ENCODE measurements at regions not wholly inside any gene's neighbourhood (a gene's known extent, or its start where the extent isn't known, plus 50 kb on each side); places are given as distances from the start of the nearest gene placed in this dataset.

DNA sequence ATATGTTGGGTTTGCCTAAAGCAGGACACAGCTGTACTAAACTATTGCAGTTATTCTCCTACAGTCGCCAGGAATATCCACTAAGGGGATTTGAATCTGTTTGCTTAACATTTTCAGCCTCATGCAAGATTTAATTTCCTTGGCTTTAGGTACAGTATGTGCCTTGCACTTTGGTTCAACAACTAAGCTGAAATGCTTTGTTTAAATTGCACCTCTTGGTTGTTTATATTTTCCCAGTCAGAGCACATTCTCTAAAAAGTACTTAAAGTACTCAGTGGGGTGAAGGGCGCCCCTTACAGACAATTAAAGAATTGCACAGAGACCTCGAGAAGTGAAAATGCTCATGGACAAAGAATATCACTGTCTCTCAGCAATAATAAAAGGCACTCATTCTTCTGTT lies 107.8 kb upstream of the MTNR1B start:
- no peak overlapping the region for H3K27ac ChIP-seq
- H3K4me3 ChIP-seq (ENCODE audit: low read depth, low read length): no peak overlapping the region
- H3K36me3 ChIP-seq (replicated peaks): no peaks in the 10 kb centered on the region
- in situ Hi-C loops (cut with HindIII; ENCODE audit: low pct_ligation_motif_present, low sequenced_read_pairs): no loop called here
- TF ChIP-seq, protein P1, sequence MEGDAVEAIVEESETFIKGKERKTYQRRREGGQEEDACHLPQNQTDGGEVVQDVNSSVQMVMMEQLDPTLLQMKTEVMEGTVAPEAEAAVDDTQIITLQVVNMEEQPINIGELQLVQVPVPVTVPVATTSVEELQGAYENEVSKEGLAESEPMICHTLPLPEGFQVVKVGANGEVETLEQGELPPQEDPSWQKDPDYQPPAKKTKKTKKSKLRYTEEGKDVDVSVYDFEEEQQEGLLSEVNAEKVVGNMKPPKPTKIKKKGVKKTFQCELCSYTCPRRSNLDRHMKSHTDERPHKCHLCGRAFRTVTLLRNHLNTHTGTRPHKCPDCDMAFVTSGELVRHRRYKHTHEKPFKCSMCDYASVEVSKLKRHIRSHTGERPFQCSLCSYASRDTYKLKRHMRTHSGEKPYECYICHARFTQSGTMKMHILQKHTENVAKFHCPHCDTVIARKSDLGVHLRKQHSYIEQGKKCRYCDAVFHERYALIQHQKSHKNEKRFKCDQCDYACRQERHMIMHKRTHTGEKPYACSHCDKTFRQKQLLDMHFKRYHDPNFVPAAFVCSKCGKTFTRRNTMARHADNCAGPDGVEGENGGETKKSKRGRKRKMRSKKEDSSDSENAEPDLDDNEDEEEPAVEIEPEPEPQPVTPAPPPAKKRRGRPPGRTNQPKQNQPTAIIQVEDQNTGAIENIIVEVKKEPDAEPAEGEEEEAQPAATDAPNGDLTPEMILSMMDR (IDR thresholded peaks at IDR 0.05; ENCODE audit: low read depth, low read length, missing control alignments): no peak
- no peak for DNase-seq
- no peaks in the 10 kb centered on the region for H3K27me3 ChIP-seq (replicated peaks)

- DNase-seq: peak; percentile 43
- Histone ChIP-seq H3K27ac (no peak overlapping the region), H3K4me3 (ENCODE audit: low read depth, low read length) (no peak overlapping the region), H3K27me3 (replicated peaks) (no peaks in the 10 kb centered on the region), H3K36me3 (replicated peaks) (no peaks in the 10 kb centered on the region)
- TF ChIP-seq, protein P1 (IDR thresholded peaks at IDR 0.05; ENCODE audit: low read depth, low read length, missing control alignments): no peak
- in situ Hi-C loops (cut with HindIII; ENCODE audit: low pct_ligation_motif_present, low sequenced_read_pairs): no loop called here
These were observed 104.1 kb upstream of the MTNR1B start for GRCh38 chr11:92865352-92865751.

DNA sequence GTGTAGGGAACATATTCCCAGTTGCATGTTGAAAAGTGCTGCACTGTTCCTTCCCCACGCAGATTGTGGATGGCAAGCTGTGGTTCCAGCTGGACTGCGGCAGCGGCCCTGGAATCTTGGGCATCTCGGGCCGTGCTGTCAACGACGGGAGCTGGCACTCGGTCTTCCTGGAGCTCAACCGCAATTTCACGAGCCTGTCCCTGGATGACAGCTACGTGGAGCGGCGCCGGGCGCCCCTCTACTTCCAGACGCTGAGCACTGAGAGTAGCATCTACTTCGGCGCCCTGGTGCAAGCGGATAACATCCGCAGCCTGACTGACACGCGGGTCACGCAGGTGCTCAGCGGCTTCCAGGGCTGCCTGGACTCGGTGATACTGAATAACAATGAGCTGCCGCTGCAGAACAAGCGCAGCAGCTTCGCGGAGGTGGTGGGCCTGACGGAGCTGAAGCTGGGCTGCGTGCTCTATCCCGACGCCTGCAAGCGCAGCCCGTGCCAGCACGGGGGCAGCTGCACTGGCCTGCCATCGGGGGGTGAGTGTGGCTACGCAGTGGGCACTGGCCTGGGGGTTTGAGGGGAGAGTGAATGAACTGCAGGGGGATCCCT lies 102.7 kb upstream of the MTNR1B start:
- no peak overlapping the region for H3K27ac ChIP-seq
- no peak overlapping the region for H3K4me3 ChIP-seq (ENCODE audit: low read depth, low read length)
- DNase-seq: no peak
- H3K36me3 ChIP-seq (replicated peaks): no peaks in the 10 kb centered on the region
- TF ChIP-seq, protein P1 (IDR thresholded peaks at IDR 0.05; ENCODE audit: low read depth, low read length, missing control alignments): no peak
- in situ Hi-C loops (cut with HindIII; ENCODE audit: low pct_ligation_motif_present, low sequenced_read_pairs): no loop called here
- no peaks in the 10 kb centered on the region for H3K27me3 ChIP-seq (replicated peaks)

DNA sequence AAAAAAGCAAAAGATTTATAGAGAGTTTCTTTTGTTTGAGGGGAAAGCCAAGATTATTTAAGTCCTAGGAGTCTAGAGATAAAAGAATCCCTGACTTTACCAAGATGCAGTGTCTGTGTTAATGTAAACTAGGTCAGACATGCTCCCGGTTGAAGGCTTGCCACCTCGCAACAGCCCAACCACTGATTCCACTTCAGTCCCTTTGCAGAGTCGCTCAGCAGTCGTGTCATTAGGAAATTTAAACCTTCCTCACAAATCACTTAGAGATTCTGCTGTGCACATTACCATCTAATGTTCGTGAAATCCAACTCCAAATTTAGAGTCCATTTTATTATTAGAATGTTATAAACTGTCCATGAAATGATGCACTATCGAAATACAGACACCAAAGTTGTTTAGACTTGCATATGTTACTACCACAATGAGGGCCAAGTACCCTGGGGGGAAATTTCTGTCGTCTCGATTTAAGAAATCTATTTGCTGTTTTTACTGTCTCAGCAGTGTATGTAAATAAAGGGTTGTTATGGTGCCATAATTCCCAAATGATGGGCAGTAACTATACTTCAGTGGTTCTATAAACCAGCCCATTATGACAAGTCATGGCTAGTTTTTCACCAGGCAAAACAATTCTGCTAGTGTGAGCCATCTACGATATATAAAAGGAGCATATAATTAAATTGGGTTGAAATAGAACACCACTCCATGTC lies 101.4 kb upstream of the MTNR1B start:
- TF ChIP-seq, protein P1 (IDR thresholded peaks at IDR 0.05; ENCODE audit: low read depth, low read length, missing control alignments): no peak
- H3K36me3 ChIP-seq (replicated peaks): no peaks in the 10 kb centered on the region
- no peak overlapping the region for H3K4me3 ChIP-seq (ENCODE audit: low read depth, low read length)
- DNase-seq: no peak
- no peaks in the 10 kb centered on the region for H3K27me3 ChIP-seq (replicated peaks)
- in situ Hi-C loops (cut with HindIII; ENCODE audit: low pct_ligation_motif_present, low sequenced_read_pairs): no loop called here
- H3K27ac ChIP-seq: no peak overlapping the region

DNA sequence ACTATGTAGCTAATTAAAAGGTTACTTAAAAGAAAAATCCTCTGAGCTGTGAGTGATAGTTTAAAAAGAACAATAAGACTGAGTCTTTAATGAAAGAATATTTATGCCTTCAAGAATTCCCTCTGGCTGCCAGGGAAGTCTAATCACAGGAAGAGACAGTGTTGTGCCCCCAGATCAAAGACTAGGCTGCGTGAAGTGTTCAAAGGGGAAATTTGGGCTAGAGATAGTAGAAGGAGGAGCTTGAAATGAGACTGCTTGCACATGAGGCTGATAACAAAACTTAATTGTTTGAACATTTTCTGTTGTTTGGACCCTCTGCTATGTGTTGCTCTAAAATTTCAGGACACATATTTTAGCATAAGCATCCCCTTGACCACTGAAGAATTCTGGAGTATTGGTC lies 99.7 kb upstream of the MTNR1B start:
- H3K4me3 ChIP-seq (ENCODE audit: low read depth, low read length): no peak overlapping the region
- H3K27ac ChIP-seq: no peak overlapping the region
- in situ Hi-C loops (cut with HindIII; ENCODE audit: low pct_ligation_motif_present, low sequenced_read_pairs): no loop called here
- no peaks in the 10 kb centered on the region for H3K27me3 ChIP-seq (replicated peaks)
- DNase-seq: no peak
- TF ChIP-seq, protein P1 (IDR thresholded peaks at IDR 0.05; ENCODE audit: low read depth, low read length, missing control alignments): no peak
- H3K36me3 ChIP-seq (replicated peaks): no peaks in the 10 kb centered on the region

All from brain microvascular endothelial cell (primary cell).